ENCODE measurements at regions not wholly inside any gene's neighbourhood (a gene's known extent, or its start where the extent isn't known, plus 50 kb on each side); places are given as distances from the start of the nearest gene placed in this dataset.

- Histone ChIP-seq H3K4me3 (no peak overlapping the region), H3K9me3 (no peaks in the 10 kb centered on the region), H3K27ac (no peak overlapping the region), H3K36me3 (no peaks in the 10 kb centered on the region), H3K27me3 (no peaks in the 10 kb centered on the region), H3K4me1 (no peaks in the 10 kb centered on the region)
- TF ChIP-seq CTCF (IDR thresholded peaks at IDR 0.05) (no peak), POLR2A (IDR thresholded peaks at IDR 0.05) (no peak)
- DNase-seq = no peak
Measured at GRCh38 chr3:73866846-73867245, 242.1 kb upstream of the PDZRN3 start.

GRCh38 chr3:73863546-73864079, 238.9 kb upstream of the PDZRN3 start:
- Histone ChIP-seq H3K9me3 (no peaks in the 10 kb centered on the region), H3K4me1 (no peaks in the 10 kb centered on the region), H3K27me3 (no peaks in the 10 kb centered on the region), H3K36me3 (no peaks in the 10 kb centered on the region), H3K27ac (no peak overlapping the region), H3K4me3 (no peak overlapping the region)
- TF ChIP-seq POLR2A (IDR thresholded peaks at IDR 0.05) = no peak
- TF ChIP-seq CTCF (IDR thresholded peaks at IDR 0.05) = no peak
- no peak for DNase-seq

- Histone ChIP-seq H3K27ac (no peak overlapping the region), H3K4me1 (no peaks in the 10 kb centered on the region), H3K9me3 (no peaks in the 10 kb centered on the region), H3K36me3 (no peaks in the 10 kb centered on the region), H3K4me3 (no peak overlapping the region), H3K27me3 (no peaks in the 10 kb centered on the region)
- TF ChIP-seq CTCF (IDR thresholded peaks at IDR 0.05) (no peak), POLR2A (IDR thresholded peaks at IDR 0.05) (no peak)
- no peak for DNase-seq
Measured at GRCh38 chr3:73855813-73856212, 231.1 kb upstream of the PDZRN3 start.

- TF ChIP-seq POLR2A (IDR thresholded peaks at IDR 0.05) (no peak), CTCF (IDR thresholded peaks at IDR 0.05) (peak in 5 of 6 experiments; percentile 9 to 69 (median 64))
- DNase-seq = no peak
- H3K4me1 ChIP-seq = no peaks in the 10 kb centered on the region
Measured at GRCh38 chr3:73848173-73848906, 223.6 kb upstream of the PDZRN3 start.

GRCh38 chr3:73846951-73847350, 222.2 kb upstream of the PDZRN3 start:
- TF ChIP-seq CTCF (IDR thresholded peaks at IDR 0.05) (no peak), POLR2A (IDR thresholded peaks at IDR 0.05) (no peak)
- H3K4me1 ChIP-seq = no peaks in the 10 kb centered on the region

More at GRCh38 chr3:73848173-73848906, 223.6 kb upstream of the PDZRN3 start:
- no peaks in the 10 kb centered on the region for H3K27me3 ChIP-seq
- H3K27ac ChIP-seq = no peak overlapping the region
- H3K4me3 ChIP-seq = no peak overlapping the region
- H3K9me3 ChIP-seq = no peaks in the 10 kb centered on the region
- H3K36me3 ChIP-seq = no peaks in the 10 kb centered on the region

More at GRCh38 chr3:73846951-73847350, 222.2 kb upstream of the PDZRN3 start:
- DNase-seq = no peak
- no peak overlapping the region for H3K27ac ChIP-seq
- H3K9me3 ChIP-seq = no peaks in the 10 kb centered on the region
- H3K27me3 ChIP-seq = no peaks in the 10 kb centered on the region
- no peaks in the 10 kb centered on the region for H3K36me3 ChIP-seq
- no peak overlapping the region for H3K4me3 ChIP-seq

All from Peyer's patch (tissue), 4 donors.